ENCODE measurements at regions not wholly inside any gene's neighbourhood (a gene's known extent, or its start where the extent isn't known, plus 50 kb on each side); places are given as distances from the start of the nearest gene placed in this dataset.

GRCh38 chr4:85381968-85382367 lies 93.0 kb upstream of the ARHGAP24 start:
- TF ChIP-seq POLR2AphosphoS5 (IDR thresholded peaks at IDR 0.05) (no peak), CTCF (IDR thresholded peaks at IDR 0.05) (no peak), POLR2A (IDR thresholded peaks at IDR 0.05) (no peak)
